ENCODE measurements at regions not wholly inside any gene's neighbourhood (a gene's known extent, or its start where the extent isn't known, plus 50 kb on each side); places are given as distances from the start of the nearest gene placed in this dataset.

GRCh38 chr5:118703241-118703640, 285.1 kb downstream of the DTWD2 start:
- Histone ChIP-seq H4K20me1 (ENCODE audit: control insufficient read depth, insufficient read depth) (no peaks in the 10 kb centered on the region), H3K9ac (ENCODE audit: control insufficient read depth, insufficient read depth, low read length) (no peak overlapping the region), H2AFZ (ENCODE audit: control insufficient read depth, low read depth, low read length) (no peak overlapping the region), H3K9me3 (replicated peaks; ENCODE audit: control insufficient read depth, insufficient read depth, low read length) (no peaks in the 10 kb centered on the region; the same call in 2 of the 3 replicates), H3K27ac (ENCODE audit: control insufficient read depth, insufficient read depth) (no peak overlapping the region), H3K36me3 (ENCODE audit: control insufficient read depth in 2 of 2, insufficient read depth in 2 of 2, low read length in 1 of 2) (no peaks in the 10 kb centered on the region), H3K79me2 (ENCODE audit: control insufficient read depth, insufficient read depth, low read length) (no peaks in the 10 kb centered on the region), H3K4me2 (ENCODE audit: control insufficient read depth, insufficient read depth) (no peak overlapping the region), H3K4me3 (no peak overlapping the region), H3K27me3 (replicated peaks in 1 of 2; ENCODE audit: control insufficient read depth in 2 of 2, insufficient read depth in 2 of 2, low read length in 1 of 2) (no peaks in the 10 kb centered on the region), H3K4me1 (ENCODE audit: control insufficient read depth, insufficient read depth, low read length) (no peaks in the 10 kb centered on the region)
- 33% methylated on average over 2 of the region's 2 CpGs for WGBS (ENCODE audit: insufficient coverage, insufficient replicate concordance, low lambda C conversion rate, missing lambda C conversion rate)
- CTCF ChIA-PET: no interaction called here
- in situ Hi-C loops (cut with MboI): no loop called here
- intact Hi-C loops (cut with micrococcal nuclease; ENCODE audit: unreplicated experiment): no loop called here
- SMC1A ChIA-PET (ENCODE audit: uncharacterized antibody, unreplicated experiment): no interaction called here
- RAD21 ChIA-PET (ENCODE audit: unreplicated experiment): no interaction called here
- TF ChIP-seq RB1 (IDR thresholded peaks at IDR 0.05; ENCODE audit: borderline replicate concordance) (no peak), TCF3 (IDR thresholded peaks at IDR 0.05; ENCODE audit: borderline replicate concordance, insufficient read depth, low read depth, low read length) (no peak)
- BruUV-seq (replicated peaks): no TSS peak
- FAIRE-seq (no peak), DNase-seq (ENCODE audit: low read depth, low spot score) (no peak), ATAC-seq (no peak)
- POLR2A ChIA-PET: no interaction called here

DNA sequence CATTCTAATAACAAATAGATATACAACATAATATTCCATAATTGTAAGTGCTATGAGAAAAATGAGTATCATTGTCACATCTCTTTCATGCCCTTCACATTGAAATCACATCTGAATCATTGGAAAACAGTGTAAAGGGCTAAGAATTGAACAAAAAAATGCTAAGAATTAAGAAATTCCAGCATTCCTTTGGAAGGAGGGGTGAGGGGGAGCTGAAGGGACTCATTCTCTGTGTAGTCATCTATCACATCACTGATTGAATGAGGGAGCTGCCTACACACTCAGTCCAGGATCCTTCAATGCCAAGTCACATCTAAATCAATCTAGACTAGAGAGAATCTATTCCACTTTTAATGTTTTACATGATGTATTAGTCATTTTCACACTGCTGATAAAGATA, 286.6 kb downstream of the DTWD2 start:
- intact Hi-C loops (cut with micrococcal nuclease; ENCODE audit: unreplicated experiment) (no loop called here), in situ Hi-C loops (cut with MboI) (no loop called here)
- DNase-seq (ENCODE audit: low read depth, low spot score) (no peak), FAIRE-seq (no peak), ATAC-seq (no peak)
- Histone ChIP-seq H3K4me1 (ENCODE audit: control insufficient read depth, insufficient read depth, low read length) (no peaks in the 10 kb centered on the region), H3K36me3 (ENCODE audit: control insufficient read depth in 2 of 2, insufficient read depth in 2 of 2, low read length in 1 of 2) (no peaks in the 10 kb centered on the region), H3K4me2 (ENCODE audit: control insufficient read depth, insufficient read depth) (no peak overlapping the region), H2AFZ (ENCODE audit: control insufficient read depth, low read depth, low read length) (no peak overlapping the region), H3K9ac (ENCODE audit: control insufficient read depth, insufficient read depth, low read length) (no peak overlapping the region), H3K79me2 (ENCODE audit: control insufficient read depth, insufficient read depth, low read length) (no peaks in the 10 kb centered on the region), H3K9me3 (replicated peaks; ENCODE audit: control insufficient read depth, insufficient read depth, low read length) (no peaks in the 10 kb centered on the region; the same call in 2 of the 3 replicates), H3K4me3 (no peak overlapping the region), H4K20me1 (ENCODE audit: control insufficient read depth, insufficient read depth) (no peaks in the 10 kb centered on the region), H3K27ac (ENCODE audit: control insufficient read depth, insufficient read depth) (no peak overlapping the region), H3K27me3 (replicated peaks in 1 of 2; ENCODE audit: control insufficient read depth in 2 of 2, insufficient read depth in 2 of 2, low read length in 1 of 2) (no peaks in the 10 kb centered on the region)
- no TSS peak for BruUV-seq (replicated peaks)
- ChIA-PET RAD21 (ENCODE audit: unreplicated experiment) (no interaction called here), CTCF (no interaction called here), POLR2A (no interaction called here), SMC1A (ENCODE audit: uncharacterized antibody, unreplicated experiment) (interaction anchor here (1.2 to 1.4 kb wide), 2 partner anchors 8 to 12 kb away, joined by 3 to 4 read pairs; no protein-coding TSS in a partner anchor)
- TF ChIP-seq NR2F1 (conservative IDR thresholded peaks at IDR 0.05) (no peak), KDM1A (IDR thresholded peaks at IDR 0.05; ENCODE audit: borderline replicate concordance) (no peak), PAX5 (IDR thresholded peaks at IDR 0.05; ENCODE audit: borderline replicate concordance, low read depth, low read length) (no peak), ZBED1 (IDR thresholded peaks at IDR 0.05; ENCODE audit: borderline replicate concordance) (no peak), POLR2AphosphoS2 (IDR thresholded peaks at IDR 0.05; ENCODE audit: low read depth, low read length) (no peak), ZBTB33 (IDR thresholded peaks at IDR 0.05) (no peak), ESRRA (IDR thresholded peaks at IDR 0.05; ENCODE audit: low read length) (no peak)
- TF ChIP-seq, protein P1, sequence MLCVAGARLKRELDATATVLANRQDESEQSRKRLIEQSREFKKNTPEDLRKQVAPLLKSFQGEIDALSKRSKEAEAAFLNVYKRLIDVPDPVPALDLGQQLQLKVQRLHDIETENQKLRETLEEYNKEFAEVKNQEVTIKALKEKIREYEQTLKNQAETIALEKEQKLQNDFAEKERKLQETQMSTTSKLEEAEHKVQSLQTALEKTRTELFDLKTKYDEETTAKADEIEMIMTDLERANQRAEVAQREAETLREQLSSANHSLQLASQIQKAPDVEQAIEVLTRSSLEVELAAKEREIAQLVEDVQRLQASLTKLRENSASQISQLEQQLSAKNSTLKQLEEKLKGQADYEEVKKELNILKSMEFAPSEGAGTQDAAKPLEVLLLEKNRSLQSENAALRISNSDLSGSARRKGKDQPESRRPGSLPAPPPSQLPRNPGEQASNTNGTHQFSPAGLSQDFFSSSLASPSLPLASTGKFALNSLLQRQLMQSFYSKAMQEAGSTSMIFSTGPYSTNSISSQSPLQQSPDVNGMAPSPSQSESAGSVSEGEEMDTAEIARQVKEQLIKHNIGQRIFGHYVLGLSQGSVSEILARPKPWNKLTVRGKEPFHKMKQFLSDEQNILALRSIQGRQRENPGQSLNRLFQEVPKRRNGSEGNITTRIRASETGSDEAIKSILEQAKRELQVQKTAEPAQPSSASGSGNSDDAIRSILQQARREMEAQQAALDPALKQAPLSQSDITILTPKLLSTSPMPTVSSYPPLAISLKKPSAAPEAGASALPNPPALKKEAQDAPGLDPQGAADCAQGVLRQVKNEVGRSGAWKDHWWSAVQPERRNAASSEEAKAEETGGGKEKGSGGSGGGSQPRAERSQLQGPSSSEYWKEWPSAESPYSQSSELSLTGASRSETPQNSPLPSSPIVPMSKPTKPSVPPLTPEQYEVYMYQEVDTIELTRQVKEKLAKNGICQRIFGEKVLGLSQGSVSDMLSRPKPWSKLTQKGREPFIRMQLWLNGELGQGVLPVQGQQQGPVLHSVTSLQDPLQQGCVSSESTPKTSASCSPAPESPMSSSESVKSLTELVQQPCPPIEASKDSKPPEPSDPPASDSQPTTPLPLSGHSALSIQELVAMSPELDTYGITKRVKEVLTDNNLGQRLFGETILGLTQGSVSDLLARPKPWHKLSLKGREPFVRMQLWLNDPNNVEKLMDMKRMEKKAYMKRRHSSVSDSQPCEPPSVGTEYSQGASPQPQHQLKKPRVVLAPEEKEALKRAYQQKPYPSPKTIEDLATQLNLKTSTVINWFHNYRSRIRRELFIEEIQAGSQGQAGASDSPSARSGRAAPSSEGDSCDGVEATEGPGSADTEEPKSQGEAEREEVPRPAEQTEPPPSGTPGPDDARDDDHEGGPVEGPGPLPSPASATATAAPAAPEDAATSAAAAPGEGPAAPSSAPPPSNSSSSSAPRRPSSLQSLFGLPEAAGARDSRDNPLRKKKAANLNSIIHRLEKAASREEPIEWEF (IDR thresholded peaks at IDR 0.05; ENCODE audit: insufficient replicate concordance, low read depth, low read length): no peak
- TF ChIP-seq, protein P2, sequence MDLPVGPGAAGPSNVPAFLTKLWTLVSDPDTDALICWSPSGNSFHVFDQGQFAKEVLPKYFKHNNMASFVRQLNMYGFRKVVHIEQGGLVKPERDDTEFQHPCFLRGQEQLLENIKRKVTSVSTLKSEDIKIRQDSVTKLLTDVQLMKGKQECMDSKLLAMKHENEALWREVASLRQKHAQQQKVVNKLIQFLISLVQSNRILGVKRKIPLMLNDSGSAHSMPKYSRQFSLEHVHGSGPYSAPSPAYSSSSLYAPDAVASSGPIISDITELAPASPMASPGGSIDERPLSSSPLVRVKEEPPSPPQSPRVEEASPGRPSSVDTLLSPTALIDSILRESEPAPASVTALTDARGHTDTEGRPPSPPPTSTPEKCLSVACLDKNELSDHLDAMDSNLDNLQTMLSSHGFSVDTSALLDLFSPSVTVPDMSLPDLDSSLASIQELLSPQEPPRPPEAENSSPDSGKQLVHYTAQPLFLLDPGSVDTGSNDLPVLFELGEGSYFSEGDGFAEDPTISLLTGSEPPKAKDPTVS (IDR thresholded peaks at IDR 0.05; ENCODE audit: low read depth, low read length): no peak

All from GM12878 (cell line).